Vagina (tissue), 2 donors: ENCODE measurements at regions not wholly inside any gene's neighbourhood (a gene's known extent, or its start where the extent isn't known, plus 50 kb on each side); places are given as distances from the start of the nearest gene placed in this dataset.

Source experiments
- DNase-seq, 2 donors: peaks; one replicate each; pipeline ENCODE4 v3.0.0-alpha.2; 2017; ENCODE audit errors: extremely low spot score in 2 of 2
- H3K27ac ChIP-seq: fragments of 200-600 bp; sonication (generic); one replicate; pipeline ENCODE4 v1.5.1; 2019
- H3K27me3 ChIP-seq: fragments of 200-600 bp; sonication (generic); one replicate; pipeline ENCODE4 v1.5.1; 2019
- H3K36me3 ChIP-seq, 2 donors: fragments of 200-600 bp; sonication (generic); one replicate each; pipeline ENCODE4 v1.5.1; 2017 to 2019
- H3K4me1 ChIP-seq: fragments of 200-600 bp; sonication (generic); one replicate; pipeline ENCODE4 v1.5.1; 2019
- H3K4me3 ChIP-seq, 2 donors: fragments of 200-600 bp; sonication (generic); 1 replicate in 1 of 2; 2 replicates in 1 of 2; pipeline ENCODE4 v1.5.1; 2016 to 2019
- H3K9me3 ChIP-seq: fragments of 200-600 bp; sonication (generic); one replicate; pipeline ENCODE4 v1.5.1; 2019
- POLR2A ChIP-seq, 2 donors: fragments of 450-650 bp; IDR thresholded peaks; one replicate each; pipeline ENCODE4 v1.6.1; 2017; ENCODE audit warnings: antibody characterized with exemption in 2 of 2, mild to moderate bottlenecking in 2 of 2, moderate library complexity in 2 of 2
- POLR2AphosphoS5 ChIP-seq, 2 donors: sonication (generic); formaldehyde crosslinking; IDR thresholded peaks; one replicate each; pipeline ENCODE4 v1.9.0; 2017; ENCODE audit warnings: antibody characterized with exemption in 2 of 2, mild to moderate bottlenecking in 2 of 2, low read depth in 1 of 2; ENCODE audit not compliant: insufficient read depth in 1 of 2
- intact Hi-C: fragments of 100-400 bp; cut with DNase I; formaldehyde crosslinking; loops from one replicate; pipeline ENCODE4 v1.15.1; 2023
- TF ChIP-seq, protein P1 (sequence below), 3 experiments: fragments of 450-650 bp in 2 of 3; fragments of 200-600 bp in 1 of 3; sonication (generic) in 1 of 3; IDR thresholded peaks; one replicate each; pipeline ENCODE4 v1.5.1; 2017 to 2019; ENCODE audit warnings: antibody characterized with exemption in 3 of 3, mild to moderate bottlenecking in 2 of 3, moderate library complexity in 2 of 3

DNA sequence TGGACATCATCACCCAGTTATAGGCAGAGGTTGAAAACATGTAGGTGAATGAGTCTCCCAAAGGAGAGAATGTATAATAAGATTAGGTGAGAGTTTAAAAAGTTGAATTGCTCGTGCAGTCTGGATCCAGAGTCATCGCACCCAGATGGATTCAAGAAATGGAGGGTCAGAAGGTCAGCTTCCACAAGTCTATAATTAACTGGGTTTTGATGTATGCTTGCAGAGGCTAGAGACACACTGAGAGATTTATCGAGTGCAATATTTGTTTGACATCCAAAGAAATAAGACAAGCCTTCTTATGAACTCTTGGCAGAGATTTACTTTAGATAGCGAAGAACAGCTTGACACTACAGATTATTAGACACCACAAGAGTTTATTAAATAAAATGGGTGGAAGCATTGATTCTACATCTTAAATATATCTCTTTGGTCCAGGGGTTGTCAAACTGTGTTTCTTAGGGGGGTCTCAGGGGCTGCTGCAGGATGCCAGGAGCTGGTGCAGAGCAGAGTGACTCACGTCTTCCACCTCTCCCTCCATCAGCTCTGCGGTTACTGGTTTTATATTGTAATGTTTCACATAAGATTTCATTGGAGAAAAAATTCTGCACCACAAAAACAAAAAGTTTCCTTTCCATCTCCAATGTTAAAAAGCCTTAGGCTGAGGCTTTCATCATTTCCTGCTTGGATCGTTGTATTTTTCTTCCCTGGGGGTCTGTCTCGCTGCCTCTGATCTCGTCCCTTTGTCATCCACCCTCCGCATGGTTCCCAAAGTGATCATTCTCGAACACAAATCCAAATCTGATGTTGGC, 176.2 kb upstream of the AHI1 start:
- no peak for TF ChIP-seq POLR2AphosphoS5 (IDR thresholded peaks at IDR 0.05; ENCODE audit: insufficient read depth in 1 of 2, low read depth in 1 of 2)
- TF ChIP-seq, protein P1, sequence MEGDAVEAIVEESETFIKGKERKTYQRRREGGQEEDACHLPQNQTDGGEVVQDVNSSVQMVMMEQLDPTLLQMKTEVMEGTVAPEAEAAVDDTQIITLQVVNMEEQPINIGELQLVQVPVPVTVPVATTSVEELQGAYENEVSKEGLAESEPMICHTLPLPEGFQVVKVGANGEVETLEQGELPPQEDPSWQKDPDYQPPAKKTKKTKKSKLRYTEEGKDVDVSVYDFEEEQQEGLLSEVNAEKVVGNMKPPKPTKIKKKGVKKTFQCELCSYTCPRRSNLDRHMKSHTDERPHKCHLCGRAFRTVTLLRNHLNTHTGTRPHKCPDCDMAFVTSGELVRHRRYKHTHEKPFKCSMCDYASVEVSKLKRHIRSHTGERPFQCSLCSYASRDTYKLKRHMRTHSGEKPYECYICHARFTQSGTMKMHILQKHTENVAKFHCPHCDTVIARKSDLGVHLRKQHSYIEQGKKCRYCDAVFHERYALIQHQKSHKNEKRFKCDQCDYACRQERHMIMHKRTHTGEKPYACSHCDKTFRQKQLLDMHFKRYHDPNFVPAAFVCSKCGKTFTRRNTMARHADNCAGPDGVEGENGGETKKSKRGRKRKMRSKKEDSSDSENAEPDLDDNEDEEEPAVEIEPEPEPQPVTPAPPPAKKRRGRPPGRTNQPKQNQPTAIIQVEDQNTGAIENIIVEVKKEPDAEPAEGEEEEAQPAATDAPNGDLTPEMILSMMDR (IDR thresholded peaks at IDR 0.05), result no peak
- no peak for TF ChIP-seq POLR2A (IDR thresholded peaks at IDR 0.05)
- Histone ChIP-seq H3K36me3 (no peaks in the 10 kb centered on the region), H3K27ac (no peak overlapping the region), H3K4me1 (no peaks in the 10 kb centered on the region), H3K4me3 (no peak overlapping the region), H3K9me3 (no peaks in the 10 kb centered on the region), H3K27me3 (no peaks in the 10 kb centered on the region)
- DNase-seq, result no peak
- intact Hi-C loops, result no loop called here

DNA sequence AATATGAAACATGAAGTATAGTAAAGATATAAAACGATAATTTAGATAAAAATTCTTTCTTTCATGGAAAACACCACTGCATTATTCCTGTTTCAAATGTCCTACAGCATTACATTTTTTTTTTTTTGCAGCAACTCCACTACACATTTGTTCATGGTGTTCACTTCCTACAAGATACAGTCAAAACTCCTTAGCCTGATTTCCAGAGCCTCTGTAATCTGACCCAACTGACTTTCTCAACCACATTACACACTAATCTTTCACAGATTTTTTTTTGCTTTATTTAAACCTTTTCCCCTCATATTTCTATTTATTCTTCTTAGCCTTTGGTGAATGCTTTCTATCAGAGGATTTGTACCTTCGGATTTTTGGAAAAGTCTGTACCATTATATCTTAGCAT, 176.5 kb upstream of the PDE7B start:
- Histone ChIP-seq H3K27me3 (no peaks in the 10 kb centered on the region), H3K4me1 (no peaks in the 10 kb centered on the region), H3K36me3 (no peaks in the 10 kb centered on the region), H3K4me3 (no peak overlapping the region), H3K9me3 (no peaks in the 10 kb centered on the region), H3K27ac (no peak overlapping the region)
- DNase-seq, result no peak
- intact Hi-C loops, result no loop called here
- TF ChIP-seq POLR2AphosphoS5 (IDR thresholded peaks at IDR 0.05; ENCODE audit: insufficient read depth in 1 of 2, low read depth in 1 of 2) (no peak), POLR2A (IDR thresholded peaks at IDR 0.05) (no peak)
- TF ChIP-seq, protein P1 (IDR thresholded peaks at IDR 0.05), result no peak

DNA sequence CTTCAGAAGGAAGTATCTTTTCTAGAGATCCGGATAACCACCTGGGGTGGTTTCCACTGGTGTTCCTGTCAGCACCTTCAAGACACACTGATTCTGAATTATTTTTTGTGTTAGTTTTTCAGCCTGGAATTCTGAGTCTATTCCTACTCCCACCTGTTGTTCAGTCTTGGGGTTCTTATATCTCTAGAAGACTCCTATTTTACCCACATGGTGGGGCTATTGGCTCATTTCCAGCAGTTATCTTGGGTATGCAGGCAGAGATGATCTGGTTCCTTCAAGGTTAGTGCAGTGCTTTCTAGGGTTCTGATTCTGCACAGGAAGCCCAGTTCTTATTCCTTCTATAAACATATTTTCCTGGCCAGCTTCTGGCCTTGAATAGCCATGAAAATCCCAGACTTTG, 175.6 kb upstream of the PDE7B start:
- TF ChIP-seq, protein P1 (IDR thresholded peaks at IDR 0.05), result no peak
- TF ChIP-seq POLR2AphosphoS5 (IDR thresholded peaks at IDR 0.05; ENCODE audit: insufficient read depth in 1 of 2, low read depth in 1 of 2) (no peak), POLR2A (IDR thresholded peaks at IDR 0.05) (no peak)
- H3K36me3 ChIP-seq, result no peaks in the 10 kb centered on the region
- H3K9me3 ChIP-seq, result no peaks in the 10 kb centered on the region
- DNase-seq, result no peak
- no peak overlapping the region for H3K4me3 ChIP-seq
- no peak overlapping the region for H3K27ac ChIP-seq
- H3K27me3 ChIP-seq, result no peaks in the 10 kb centered on the region
- no peaks in the 10 kb centered on the region for H3K4me1 ChIP-seq
- intact Hi-C loops, result no loop called here

DNA sequence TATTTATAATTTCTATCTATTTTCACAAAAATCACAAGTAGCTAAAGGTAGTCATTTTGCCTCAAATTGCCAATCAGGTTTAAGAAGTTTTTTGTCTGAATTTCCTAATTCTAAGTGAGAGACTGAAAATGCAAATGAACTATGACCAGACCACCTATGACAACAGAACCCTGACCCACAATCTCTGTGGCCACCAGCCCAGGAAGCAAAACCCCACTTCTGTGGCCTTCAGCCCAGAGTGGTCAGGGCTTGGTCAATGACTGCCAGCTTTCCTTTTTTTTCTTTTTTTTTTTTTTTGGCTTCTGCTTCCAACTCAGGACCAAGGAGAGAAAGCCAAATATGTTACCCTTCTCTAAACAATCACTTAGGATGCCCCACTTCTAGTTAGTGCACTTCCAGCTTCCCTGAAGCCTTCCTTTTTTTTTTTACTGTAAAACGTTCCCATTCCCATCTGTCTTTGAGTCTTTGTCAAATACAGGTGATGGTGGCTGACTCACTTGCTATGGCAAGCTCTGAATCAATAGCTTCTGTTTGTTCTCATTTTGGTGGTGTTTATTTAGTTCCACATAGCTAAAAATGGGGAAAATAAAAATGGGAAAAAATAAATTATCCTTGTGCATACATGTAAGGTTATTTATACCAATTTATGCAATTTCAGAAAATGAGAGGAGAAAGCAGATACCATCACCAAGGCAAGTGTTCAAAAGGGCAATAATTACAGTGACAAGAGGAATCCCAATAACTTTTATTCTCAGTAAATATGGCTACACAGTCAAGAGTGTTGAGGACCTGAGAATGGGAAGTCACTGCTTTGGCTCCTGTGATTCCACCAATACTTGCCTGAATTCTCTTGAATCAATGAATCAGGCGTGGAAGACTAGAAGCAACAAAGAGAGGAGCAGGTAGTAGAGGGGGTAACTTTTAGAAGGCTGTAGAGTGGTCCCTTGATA, 170.3 kb upstream of the PDE7B start:
- peaks cover 3% of the 10 kb centered on the region for H3K4me1 ChIP-seq
- TF ChIP-seq, protein P1 (IDR thresholded peaks at IDR 0.05), result no peak
- TF ChIP-seq POLR2A (IDR thresholded peaks at IDR 0.05) (no peak), POLR2AphosphoS5 (IDR thresholded peaks at IDR 0.05; ENCODE audit: insufficient read depth in 1 of 2, low read depth in 1 of 2) (no peak)
- no peaks in the 10 kb centered on the region for H3K27me3 ChIP-seq
- no peak overlapping the region for H3K27ac ChIP-seq
- intact Hi-C loops, result no loop called here
- H3K4me3 ChIP-seq, result no peak overlapping the region
- no peaks in the 10 kb centered on the region for H3K9me3 ChIP-seq
- DNase-seq, result no peak
- H3K36me3 ChIP-seq, result no peaks in the 10 kb centered on the region
